Nucleus accumbens (tissue), 56 donors: ENCODE measurements at regions not wholly inside any gene's neighbourhood (a gene's known extent, or its start where the extent isn't known, plus 50 kb on each side); places are given as distances from the start of the nearest gene placed in this dataset.
A peak's percentile ranks its signal among the peaks of the same experiment; 100 is the strongest.

ENCODE experiments used
- DNase-seq, 56 donors: peaks; one replicate each; lab custom pipeline; 2025; lab: John Stamatoyannopoulos, UW

DNA sequence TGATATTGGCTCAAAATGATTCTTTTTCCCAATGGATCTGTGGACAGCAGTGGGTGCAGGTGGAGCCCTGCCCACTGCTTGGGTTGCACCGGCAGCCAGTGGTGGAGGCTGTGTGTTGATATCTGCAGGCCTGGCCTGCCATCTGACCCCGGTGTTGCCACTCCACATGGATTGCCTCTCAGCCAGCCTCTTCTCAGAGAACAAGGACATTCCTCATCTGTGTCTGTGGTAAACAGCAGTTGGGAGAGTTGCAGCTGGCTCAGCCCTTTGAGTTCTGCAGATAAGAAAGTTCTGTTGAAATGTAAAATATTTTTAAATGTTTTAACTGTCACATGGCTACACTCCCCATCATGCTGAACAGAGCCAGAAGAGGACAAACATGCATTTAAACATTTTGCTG, 374.9 kb upstream of the CELF2 start:
- no peak for DNase-seq

- DNase-seq = peak in 1 of 56 donors; percentile 34
Measured at GRCh38 chr10:10644008-10644646, 373.5 kb upstream of the CELF2 start.

GRCh38 chr10:10644676-10645385, 372.8 kb upstream of the CELF2 start:
- DNase-seq = no peak

DNA sequence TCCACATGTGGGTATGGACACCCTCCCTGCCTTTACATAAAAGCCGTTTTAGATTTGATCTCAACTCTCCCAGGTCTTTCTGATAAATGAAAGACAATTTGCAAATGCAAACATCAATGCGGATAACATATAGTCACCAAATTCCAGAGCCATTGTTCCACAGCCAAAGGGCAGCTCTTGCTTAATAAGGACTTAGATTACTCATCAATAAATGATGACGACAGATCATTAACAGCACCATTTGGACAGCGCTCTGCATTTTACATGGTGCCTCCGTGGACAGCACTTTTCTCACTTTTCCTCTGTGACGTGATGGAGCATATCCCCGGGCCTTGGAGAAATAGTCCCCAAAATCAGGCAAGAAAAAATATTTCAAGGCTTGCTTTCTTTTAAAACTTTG, 370.3 kb upstream of the CELF2 start:
- no peak for DNase-seq

- no peak for DNase-seq
Measured at GRCh38 chr10:10657139-10657760, 360.4 kb upstream of the CELF2 start.

GRCh38 chr10:10658172-10658785, 359.4 kb upstream of the CELF2 start:
- no peak for DNase-seq

- DNase-seq = no peak
Measured at GRCh38 chr10:10660054-10660453, 357.6 kb upstream of the CELF2 start.

DNA sequence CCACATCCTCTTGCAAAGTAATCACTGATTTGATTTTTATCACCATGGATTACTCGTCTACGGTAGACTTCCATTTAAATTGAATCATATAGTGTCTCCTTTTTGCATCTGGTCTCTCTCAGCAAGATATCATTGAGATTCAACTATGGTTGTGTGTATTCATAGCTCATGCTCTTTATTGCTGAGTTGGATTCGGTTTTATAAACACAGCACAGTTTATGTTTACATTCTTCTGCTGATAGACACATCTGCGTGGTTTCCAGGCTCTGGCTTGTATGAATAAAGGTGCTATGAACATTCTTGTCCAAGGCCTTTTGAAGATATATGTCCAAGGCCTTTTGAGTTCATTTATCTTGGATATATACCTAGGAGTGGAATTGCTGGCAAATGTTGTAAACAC, 356.5 kb upstream of the CELF2 start:
- DNase-seq = no peak

DNA sequence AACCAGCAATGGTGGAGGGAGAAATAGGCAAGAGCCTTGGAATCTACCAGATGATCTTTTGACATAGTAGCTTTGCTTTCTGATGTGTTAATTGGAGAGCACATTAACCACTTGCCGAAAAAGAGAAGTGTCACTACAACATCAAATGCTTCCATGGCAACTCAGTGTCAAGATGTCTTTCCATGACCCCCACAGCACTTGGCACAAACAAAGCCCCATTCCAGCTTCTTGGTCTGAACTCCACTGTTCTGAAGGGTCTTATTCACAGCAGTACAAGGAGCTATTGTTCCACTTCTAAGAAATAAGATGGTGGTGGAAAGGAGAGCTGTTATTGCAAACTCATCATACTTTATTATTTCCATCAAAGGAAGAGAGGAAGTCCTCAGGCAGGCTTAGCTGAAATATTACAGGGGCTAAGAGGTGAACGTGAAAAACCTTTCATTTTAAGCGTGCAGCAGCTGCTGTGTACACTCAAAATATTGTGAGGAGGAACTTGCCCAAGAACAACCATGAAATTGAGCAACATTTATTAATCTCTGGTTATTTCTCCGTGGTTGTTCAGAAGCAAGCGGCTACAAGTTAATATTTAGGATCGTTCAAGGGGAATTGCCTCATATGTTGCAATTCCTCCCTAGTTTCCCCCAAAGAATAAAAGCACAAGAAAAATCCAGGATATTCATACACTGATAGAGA, 354.8 kb upstream of the CELF2 start:
- DNase-seq = peak in 4 of 56 donors; percentile 9 to 28 (median 16)

DNA sequence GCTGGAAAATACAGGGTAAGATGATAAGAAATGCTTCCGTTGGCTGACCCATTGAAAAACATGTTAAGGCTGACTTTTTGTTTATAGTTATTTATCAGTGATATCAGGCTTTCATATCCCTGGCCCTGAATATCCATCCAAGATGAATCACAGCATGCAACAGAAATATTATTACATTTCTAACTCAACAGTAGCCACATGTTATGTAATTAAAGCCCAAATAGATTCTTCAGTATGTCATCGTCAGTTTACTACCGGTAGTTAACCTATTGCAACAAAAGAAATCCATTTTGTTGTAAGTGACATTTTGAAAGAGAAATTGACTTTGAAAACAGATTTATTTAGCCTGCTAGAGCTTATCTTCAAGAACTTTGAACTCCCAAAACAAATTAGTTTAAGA, 354.1 kb upstream of the CELF2 start:
- no peak for DNase-seq

DNA sequence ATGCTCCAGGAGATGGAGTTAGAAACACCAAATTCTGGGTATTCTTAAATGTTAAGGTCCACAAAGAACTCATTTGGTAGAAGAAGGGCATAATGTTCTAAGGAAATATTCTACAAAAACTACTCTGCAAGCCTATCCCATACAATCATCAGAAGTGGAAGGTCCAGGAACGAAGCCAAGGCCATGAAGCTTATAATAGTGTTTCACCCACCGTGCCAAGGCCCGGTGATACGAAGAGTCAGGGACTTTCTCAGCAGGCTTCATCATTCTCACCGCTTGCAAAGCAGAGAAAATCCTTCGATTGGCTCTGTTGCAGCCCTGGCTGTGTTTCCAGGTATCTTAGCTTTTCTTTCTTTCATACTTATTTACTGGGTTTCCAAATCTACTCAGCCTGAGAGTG, 351.9 kb upstream of the CELF2 start:
- DNase-seq = no peak

DNA sequence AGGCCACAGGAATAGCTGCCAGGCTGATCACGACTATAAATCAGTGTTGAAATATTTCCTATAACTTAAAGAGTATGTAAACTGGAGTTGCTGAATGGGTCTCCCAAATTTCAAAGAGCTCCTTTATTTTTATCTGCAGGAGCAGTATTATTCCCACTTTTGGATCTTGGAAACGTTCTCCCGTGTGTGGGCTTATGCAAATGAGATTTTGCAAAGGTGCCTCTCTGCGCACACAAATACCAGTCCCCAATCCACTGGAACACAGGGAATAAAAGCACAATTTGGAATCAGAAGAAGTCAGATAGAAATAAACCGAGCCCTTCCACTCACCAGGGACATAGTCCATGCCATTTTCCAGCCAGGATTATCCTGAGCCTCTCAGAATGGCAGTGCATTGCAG, 350.2 kb upstream of the CELF2 start:
- peak in 3 of 56 donors; percentile 19 to 55 (median 27) for DNase-seq

- no peak for DNase-seq
Measured at GRCh38 chr10:10676972-10677371, 340.7 kb upstream of the CELF2 start.

DNA sequence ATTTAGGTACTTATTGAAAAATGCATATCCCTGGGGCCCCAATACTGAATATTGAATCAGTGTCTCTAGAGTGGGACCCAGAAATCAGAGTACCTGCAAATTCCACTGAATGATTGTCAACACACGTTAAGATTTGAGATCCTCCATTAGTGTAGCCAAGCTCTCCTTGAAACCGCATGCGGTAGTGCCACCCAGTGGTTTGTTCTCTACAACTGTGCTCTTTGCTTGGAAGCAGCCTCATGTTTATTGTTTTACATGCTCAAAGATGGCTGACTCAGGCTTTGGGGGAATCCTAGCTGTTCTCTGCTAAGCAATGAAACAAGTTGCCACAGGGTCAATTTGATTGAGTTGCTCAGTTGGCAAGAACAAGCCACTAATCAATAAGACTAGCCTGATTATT, 340.2 kb upstream of the CELF2 start:
- peak in 5 of 56 donors; percentile 15 to 30 (median 23) for DNase-seq

DNA sequence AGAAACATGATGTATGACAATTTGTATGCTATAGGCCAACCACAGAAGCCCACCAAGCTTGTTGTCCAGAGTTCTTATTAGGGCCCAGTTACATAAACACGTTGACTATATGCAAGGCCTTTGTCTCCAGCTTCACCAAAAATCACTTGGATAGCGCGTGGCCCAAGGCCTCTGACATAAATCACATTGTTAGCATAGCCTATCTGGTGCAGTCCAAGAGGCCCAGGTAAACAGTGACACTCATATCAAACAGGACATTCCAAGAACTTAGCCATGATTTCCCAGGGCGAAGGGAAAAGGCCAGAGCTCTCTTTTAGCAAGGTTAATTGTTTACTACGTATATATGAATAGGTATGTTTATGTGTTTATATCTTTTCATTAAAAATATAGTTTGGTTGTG, 337.2 kb upstream of the CELF2 start:
- no peak for DNase-seq

- no peak for DNase-seq
Measured at GRCh38 chr10:10684972-10685371, 332.7 kb upstream of the CELF2 start.

DNA sequence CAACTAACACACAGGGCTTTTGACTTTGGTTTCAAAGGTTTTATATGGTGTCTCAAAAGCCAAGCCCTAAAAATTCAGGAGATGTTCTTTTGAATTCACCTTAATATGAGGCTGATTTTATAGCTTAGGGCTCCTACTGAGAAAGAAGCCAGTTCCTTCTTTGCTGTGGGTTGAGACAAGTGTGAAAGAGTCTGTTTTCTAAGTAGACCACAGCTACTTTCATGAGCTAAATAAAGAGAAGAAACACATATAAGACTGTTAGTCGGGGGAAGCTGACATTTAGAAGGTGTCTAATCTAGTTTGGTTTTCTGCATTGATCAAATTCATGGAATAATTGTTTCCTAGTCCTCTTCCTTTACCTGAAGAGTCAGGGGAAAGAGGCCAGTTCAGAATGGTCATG, 332.1 kb upstream of the CELF2 start:
- no peak for DNase-seq

DNA sequence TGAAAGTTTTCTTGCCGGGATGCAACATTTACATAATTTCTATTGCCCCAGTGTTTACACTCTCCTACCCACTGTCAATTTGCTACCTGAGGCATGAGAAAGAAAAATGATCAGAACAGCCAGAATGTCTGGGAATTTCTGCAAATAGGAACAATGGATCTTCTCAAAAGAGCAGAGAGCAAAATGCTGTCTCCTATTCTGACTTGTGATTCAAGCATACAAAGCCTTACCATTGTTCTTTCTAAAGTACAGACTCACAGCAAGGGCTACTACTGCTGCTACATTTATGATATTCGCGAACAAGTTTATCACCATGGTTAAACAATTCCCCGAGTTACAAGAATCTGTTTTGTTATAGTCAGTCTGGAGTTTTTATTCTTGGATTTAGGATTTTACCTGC, 329.9 kb upstream of the CELF2 start:
- no peak for DNase-seq

DNA sequence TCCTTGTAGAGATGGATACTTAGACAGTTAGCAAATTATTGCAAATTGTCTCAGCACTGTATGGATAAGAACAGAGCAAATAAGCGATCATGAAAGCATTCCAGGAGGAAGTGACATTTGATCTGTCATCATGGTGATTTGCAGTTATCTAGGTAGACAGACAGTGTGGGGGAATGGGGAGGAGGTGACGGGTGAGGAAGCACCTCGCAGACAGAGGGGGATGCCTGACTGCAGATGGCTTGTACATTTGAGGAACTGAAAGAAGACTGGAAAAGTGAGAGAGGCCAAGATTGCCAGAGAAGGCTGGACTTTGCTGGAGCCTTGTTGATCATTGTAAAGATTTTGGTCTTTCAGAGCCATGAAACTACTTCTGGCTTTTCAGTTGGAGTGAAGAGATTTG, 318.2 kb upstream of the CELF2 start:
- peak in 3 of 56 donors; percentile 2 to 25 (median 5) for DNase-seq

- no peak for DNase-seq
Measured at GRCh38 chr10:10701084-10701611, 316.5 kb upstream of the CELF2 start.

- DNase-seq = no peak
Measured at GRCh38 chr10:10702211-10702610, 315.5 kb upstream of the CELF2 start.
